HT-29 (cell line): ENCODE measurements at regions not wholly inside any gene's neighbourhood (a gene's known extent, or its start where the extent isn't known, plus 50 kb on each side); places are given as distances from the start of the nearest gene placed in this dataset. TPM values are rescaled to one million over a fixed set of nuclear protein-coding genes. Genes with fewer than 3 reads are reported as not detected.
"Not testable (repeated sequence)": the region's sequence is repeated elsewhere in the genome, so short reads cannot be mapped to it uniquely, and the experiment has no call there.

Experiments
- DNase-seq: peaks from one replicate; pipeline ENCODE4 v3.0.0-alpha.2; 2015; ENCODE audit warnings: low spot score
- small RNA-seq: library from RNA; depleted of rRNA; stranded (forward); fragments of <200 nt; gene quantifications from one replicate; pipeline ENCODE3, GENCODE V24; 2014

- no peak for DNase-seq
Observed at GRCh38 chr20:25848222-25848621, 151.6 kb upstream of the ZNF337 start.

GRCh38 chr20:25844640-25845039 lies 148.0 kb upstream of the ZNF337 start:
- not testable (repeated sequence) for DNase-seq

GRCh38 chr20:25813511-25813910 lies 116.9 kb upstream of the ZNF337 start:
- DNase-seq = not testable (repeated sequence)

DNA sequence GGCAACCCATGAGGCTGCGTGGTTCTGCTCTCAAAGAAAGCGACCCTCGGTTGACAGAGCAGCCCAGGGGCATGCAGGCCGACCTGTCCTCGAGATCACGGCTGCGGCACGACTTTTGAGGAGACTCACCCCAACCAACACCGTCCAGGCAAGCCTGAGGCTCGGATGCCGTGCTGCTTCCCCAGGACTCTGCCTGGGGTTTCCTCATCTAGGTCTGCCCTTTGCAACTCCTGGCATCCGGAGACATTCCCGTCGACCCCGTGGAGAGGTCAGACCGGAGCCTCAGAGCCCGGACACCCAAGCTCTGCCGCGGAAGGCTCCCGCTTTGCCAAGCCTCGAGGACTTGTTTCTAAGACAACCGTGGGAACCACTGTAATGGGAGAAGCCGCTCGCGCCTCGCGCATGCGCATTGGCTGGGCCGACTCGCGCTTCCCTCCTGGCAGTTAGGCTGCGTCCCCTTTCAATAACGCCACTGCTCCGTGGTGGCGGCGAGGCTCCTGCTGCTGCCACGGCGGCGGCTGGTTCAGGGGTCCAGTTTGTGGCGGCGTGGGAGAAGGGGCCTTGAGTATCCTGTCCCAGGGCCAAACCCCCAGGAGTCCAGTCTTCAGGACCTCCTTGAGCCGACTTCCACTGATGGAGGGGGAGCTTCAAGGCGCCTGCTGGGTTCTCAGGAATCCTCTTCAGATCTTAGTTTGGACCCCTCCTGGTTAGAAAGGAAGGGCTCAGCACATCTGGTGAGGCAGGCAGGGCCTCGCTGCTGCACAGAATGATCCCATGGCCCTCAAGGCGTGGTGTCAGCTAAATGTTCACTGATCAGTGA lies 101.7 kb upstream of the ZNF337 start:
- not testable (repeated sequence) for DNase-seq

DNA sequence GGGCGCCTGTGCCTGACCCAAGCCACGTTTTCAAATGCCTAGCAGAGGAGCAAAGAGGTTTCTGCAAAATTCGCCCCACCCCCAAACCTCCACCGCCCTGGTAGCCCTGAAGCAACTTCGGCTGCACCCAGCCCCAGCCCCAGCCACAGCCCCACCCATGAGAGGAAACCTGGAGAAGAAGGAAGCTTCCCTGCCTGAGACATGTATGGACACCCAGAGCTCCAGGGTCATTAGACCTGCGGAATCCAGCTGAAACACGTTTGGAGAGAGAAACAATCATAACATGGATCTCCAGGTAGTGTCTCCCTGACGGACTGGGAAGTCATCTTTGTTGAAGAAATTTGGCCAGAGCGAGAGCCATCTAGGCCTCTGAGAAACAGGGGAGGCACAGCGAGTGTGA lies 100.4 kb upstream of the ZNF337 start:
- DNase-seq = not testable (repeated sequence)

DNA sequence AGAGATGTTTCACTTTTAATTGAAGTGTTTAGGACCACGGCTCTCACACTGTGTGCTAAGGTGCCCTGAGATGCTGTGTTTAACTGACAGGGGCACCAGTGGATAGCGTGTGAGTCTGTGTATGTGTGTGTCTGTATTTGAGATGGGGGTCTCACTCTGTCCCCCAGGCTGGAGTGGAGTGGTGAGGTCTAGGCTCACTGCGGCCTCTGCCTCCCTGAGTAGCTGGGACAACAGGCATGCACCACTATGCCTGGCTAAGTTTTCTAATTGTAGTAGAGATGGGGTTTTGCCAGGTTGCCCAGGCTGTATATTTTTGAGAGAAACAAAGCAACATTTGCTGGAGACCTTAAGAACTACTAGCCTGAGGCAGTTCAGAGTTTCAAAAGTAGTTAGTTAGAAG lies 80.6 kb upstream of the ZNF337 start:
- not testable (repeated sequence) for DNase-seq

GRCh38 chr20:25774711-25775110 lies 78.1 kb upstream of the ZNF337 start:
- DNase-seq = not testable (repeated sequence)

GRCh38 chr20:25774203-25774602 lies 77.5 kb upstream of the ZNF337 start:
- not testable (repeated sequence) for DNase-seq

DNA sequence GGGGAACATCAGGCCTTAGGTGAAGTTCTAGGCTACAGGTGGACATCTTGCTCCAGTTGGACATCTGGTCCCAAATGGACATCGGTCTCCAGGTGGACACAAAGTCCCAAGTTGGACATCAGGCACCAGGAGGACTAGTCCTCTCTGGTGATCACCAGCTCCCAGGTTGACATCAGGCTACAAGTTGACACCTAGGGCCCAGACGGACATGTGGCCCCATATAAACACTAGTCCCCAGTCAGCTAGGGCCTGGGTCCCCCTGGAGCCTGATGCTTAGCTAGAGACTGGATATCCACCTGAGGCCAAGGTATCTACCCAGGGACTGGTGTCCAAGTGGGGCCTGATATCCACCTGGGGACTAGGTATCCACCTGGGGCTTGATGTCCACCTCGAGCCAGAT lies 75.8 kb upstream of the ZNF337 start:
- DNase-seq = not testable (repeated sequence)

- DNase-seq = not testable (repeated sequence)
Observed at GRCh38 chr20:25771818-25772217, 75.2 kb upstream of the ZNF337 start.

GRCh38 chr20:25761596-25761995 lies 64.9 kb upstream of the ZNF337 start:
- DNase-seq = no peak

GRCh38 chr20:25761046-25761445 lies 64.4 kb upstream of the ZNF337 start:
- DNase-seq = not testable (repeated sequence)

DNA sequence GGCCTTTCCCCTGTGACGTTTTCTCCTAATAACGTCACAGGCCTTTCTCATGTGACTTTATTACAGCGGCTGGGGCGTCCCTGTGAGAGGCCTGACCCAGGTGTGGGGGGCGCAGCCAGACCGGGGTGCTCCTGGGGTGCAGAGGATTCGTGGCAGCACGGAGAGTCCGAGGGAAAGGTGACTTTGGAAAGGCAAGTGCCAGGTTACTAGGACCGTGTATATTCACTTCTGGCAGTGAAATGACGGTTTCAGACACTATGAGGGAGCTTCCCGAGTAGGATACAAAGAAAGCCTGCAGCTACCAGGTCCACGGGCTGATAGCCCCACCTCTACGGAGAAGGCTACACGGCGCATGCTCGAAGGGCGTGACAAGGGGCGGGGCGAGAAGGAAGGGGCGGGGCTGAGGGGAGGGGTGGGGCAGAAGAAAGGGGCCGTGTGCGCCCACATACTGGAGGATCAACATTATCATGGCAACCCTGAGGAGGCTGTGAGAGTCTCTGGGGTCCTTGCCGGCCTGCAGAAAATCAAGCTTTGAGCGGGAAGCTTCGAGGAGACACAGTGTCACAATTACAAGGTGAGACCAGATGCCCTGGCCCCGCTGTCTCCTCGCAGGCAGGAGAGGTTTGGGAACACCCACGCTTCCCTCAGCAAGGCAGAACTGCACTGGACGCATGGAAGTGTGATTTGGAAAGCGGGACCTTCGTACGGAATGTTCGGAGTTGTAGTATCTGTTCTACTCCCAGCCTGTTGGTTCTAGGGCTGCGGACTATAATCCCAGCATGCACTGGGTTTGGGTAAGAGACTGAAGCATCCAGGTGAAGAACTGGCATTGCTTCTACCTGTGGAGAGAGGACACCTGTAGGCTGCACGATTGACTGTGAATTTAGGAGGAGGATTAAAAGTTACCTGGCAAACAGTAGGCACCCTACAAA lies 54.4 kb upstream of the ZNF337 start:
- DNase-seq = peak; percentile 77

- no peak for DNase-seq
Observed at GRCh38 chr20:25750220-25750764, 53.6 kb upstream of the ZNF337 start.

GRCh38 chr20:25749649-25750048 lies 53.0 kb upstream of the ZNF337 start:
- DNase-seq = no peak

Small RNAs in the stretch of these regions (small RNA-seq; reads per million reads assigned to genes)
- not detected for gene CFTRP1
